T-helper 2 cell treated with Interferon-gamma antibody and Interleukin-4, amounts not matched to agents 5 μg/mL and 100 μg/mL, for 36 hours (primary cell): ENCODE measurements at regions not wholly inside any gene's neighbourhood (a gene's known extent, or its start where the extent isn't known, plus 50 kb on each side); places are given as distances from the start of the nearest gene placed in this dataset.

ENCODE experiments used
- DNase-seq: peaks from one replicate; pipeline ENCODE4 v3.0.0; 2021; ENCODE audit warnings: low spot score
- H3K27ac Mint-ChIP-seq: one replicate; pipeline ENCODE4 v1.8.0; 2021; ENCODE audit warnings: mild to moderate bottlenecking, mixed read lengths
- H3K27me3 Mint-ChIP-seq: one replicate; pipeline ENCODE4 v1.8.0; 2021; ENCODE audit warnings: low read depth, mixed read lengths
- H3K36me3 Mint-ChIP-seq: one replicate; pipeline ENCODE4 v1.8.0; 2021; ENCODE audit warnings: low read depth, mixed read lengths
- H3K4me1 Mint-ChIP-seq: one replicate; pipeline ENCODE4 v1.8.0; 2021; ENCODE audit warnings: low read depth, mixed read lengths
- H3K4me3 Mint-ChIP-seq: one replicate; pipeline ENCODE4 v1.8.0; 2022; ENCODE audit warnings: mild to moderate bottlenecking, moderate library complexity, mixed read lengths
- H3K9me3 Mint-ChIP-seq: one replicate; pipeline ENCODE4 v1.8.0; 2021; ENCODE audit warnings: mixed read lengths

GRCh38 chr10:44804661-44805060 is 106.5 kb upstream of the TMEM72 start:
- peaks cover 3% of the 10 kb centered on the region for H3K27me3 Mint-ChIP-seq
- DNase-seq = no peak
- H3K9me3 Mint-ChIP-seq = no peaks in the 10 kb centered on the region
- no peaks in the 10 kb centered on the region for H3K36me3 Mint-ChIP-seq
- H3K4me1 Mint-ChIP-seq = no peaks in the 10 kb centered on the region
- no peak overlapping the region for H3K4me3 Mint-ChIP-seq
- H3K27ac Mint-ChIP-seq = no peak overlapping the region

- H3K36me3 Mint-ChIP-seq = no peaks in the 10 kb centered on the region
- DNase-seq = no peak
- no peak overlapping the region for H3K4me3 Mint-ChIP-seq
- no peak overlapping the region for H3K27ac Mint-ChIP-seq
- H3K4me1 Mint-ChIP-seq = no peaks in the 10 kb centered on the region
- H3K27me3 Mint-ChIP-seq = peaks cover 3% of the 10 kb centered on the region
- H3K9me3 Mint-ChIP-seq = no peaks in the 10 kb centered on the region
Observed at GRCh38 chr10:44805466-44806210, 105.5 kb upstream of the TMEM72 start.

GRCh38 chr10:44806950-44807349 is 104.2 kb upstream of the TMEM72 start:
- no peaks in the 10 kb centered on the region for H3K27me3 Mint-ChIP-seq
- H3K36me3 Mint-ChIP-seq = no peaks in the 10 kb centered on the region
- H3K27ac Mint-ChIP-seq = no peak overlapping the region
- H3K9me3 Mint-ChIP-seq = no peaks in the 10 kb centered on the region
- DNase-seq = no peak
- H3K4me1 Mint-ChIP-seq = no peaks in the 10 kb centered on the region
- no peak overlapping the region for H3K4me3 Mint-ChIP-seq

GRCh38 chr10:44807451-44807850 is 103.7 kb upstream of the TMEM72 start:
- no peak overlapping the region for H3K27ac Mint-ChIP-seq
- H3K9me3 Mint-ChIP-seq = no peaks in the 10 kb centered on the region
- no peak overlapping the region for H3K4me3 Mint-ChIP-seq
- H3K4me1 Mint-ChIP-seq = no peaks in the 10 kb centered on the region
- no peaks in the 10 kb centered on the region for H3K27me3 Mint-ChIP-seq
- DNase-seq = no peak
- H3K36me3 Mint-ChIP-seq = no peaks in the 10 kb centered on the region

GRCh38 chr10:44809647-44810046 is 101.5 kb upstream of the TMEM72 start:
- no peak for DNase-seq
- Mint-ChIP-seq H3K27ac (no peak overlapping the region), H3K4me3 (no peak overlapping the region), H3K27me3 (no peaks in the 10 kb centered on the region), H3K9me3 (no peaks in the 10 kb centered on the region), H3K36me3 (no peaks in the 10 kb centered on the region), H3K4me1 (no peaks in the 10 kb centered on the region)

- Mint-ChIP-seq H3K36me3 (no peaks in the 10 kb centered on the region), H3K9me3 (no peaks in the 10 kb centered on the region), H3K4me3 (no peak overlapping the region), H3K27ac (no peak overlapping the region), H3K27me3 (no peaks in the 10 kb centered on the region), H3K4me1 (no peaks in the 10 kb centered on the region)
- no peak for DNase-seq
Observed at GRCh38 chr10:44811072-44811471, 100.1 kb upstream of the TMEM72 start.

GRCh38 chr10:44813201-44813600 is 97.9 kb upstream of the TMEM72 start:
- Mint-ChIP-seq H3K9me3 (no peaks in the 10 kb centered on the region), H3K27ac (no peak overlapping the region), H3K27me3 (no peaks in the 10 kb centered on the region), H3K4me1 (no peaks in the 10 kb centered on the region), H3K4me3 (no peak overlapping the region), H3K36me3 (no peaks in the 10 kb centered on the region)
- DNase-seq = no peak

- Mint-ChIP-seq H3K4me1 (no peaks in the 10 kb centered on the region), H3K9me3 (no peaks in the 10 kb centered on the region), H3K27me3 (no peaks in the 10 kb centered on the region), H3K36me3 (no peaks in the 10 kb centered on the region), H3K27ac (no peak overlapping the region), H3K4me3 (no peak overlapping the region)
- no peak for DNase-seq
Observed at GRCh38 chr10:44814929-44815328, 96.2 kb upstream of the TMEM72 start.

GRCh38 chr10:44818041-44818649 is 93.0 kb upstream of the TMEM72 start:
- DNase-seq = no peak
- Mint-ChIP-seq H3K36me3 (no peaks in the 10 kb centered on the region), H3K27ac (no peak overlapping the region), H3K27me3 (no peaks in the 10 kb centered on the region), H3K4me3 (no peak overlapping the region), H3K9me3 (no peaks in the 10 kb centered on the region), H3K4me1 (no peaks in the 10 kb centered on the region)

GRCh38 chr10:44818701-44819127 is 92.4 kb upstream of the TMEM72 start:
- Mint-ChIP-seq H3K4me3 (no peak overlapping the region), H3K9me3 (no peaks in the 10 kb centered on the region), H3K27me3 (no peaks in the 10 kb centered on the region), H3K27ac (no peak overlapping the region), H3K4me1 (no peaks in the 10 kb centered on the region), H3K36me3 (no peaks in the 10 kb centered on the region)
- DNase-seq = no peak

- Mint-ChIP-seq H3K9me3 (no peaks in the 10 kb centered on the region), H3K4me3 (no peak overlapping the region), H3K27ac (no peak overlapping the region), H3K36me3 (no peaks in the 10 kb centered on the region), H3K4me1 (no peaks in the 10 kb centered on the region), H3K27me3 (no peaks in the 10 kb centered on the region)
- DNase-seq = no peak
Observed at GRCh38 chr10:44820094-44820493, 91.0 kb upstream of the TMEM72 start.

GRCh38 chr10:44821290-44821689 is 89.8 kb upstream of the TMEM72 start:
- Mint-ChIP-seq H3K9me3 (no peaks in the 10 kb centered on the region), H3K4me1 (no peaks in the 10 kb centered on the region), H3K36me3 (no peaks in the 10 kb centered on the region), H3K4me3 (no peak overlapping the region), H3K27ac (no peak overlapping the region), H3K27me3 (no peaks in the 10 kb centered on the region)
- DNase-seq = no peak

- H3K4me3 Mint-ChIP-seq = no peak overlapping the region
- no peak overlapping the region for H3K27ac Mint-ChIP-seq
- no peaks in the 10 kb centered on the region for H3K36me3 Mint-ChIP-seq
- H3K4me1 Mint-ChIP-seq = no peaks in the 10 kb centered on the region
- no peaks in the 10 kb centered on the region for H3K27me3 Mint-ChIP-seq
- DNase-seq = no peak
- no peaks in the 10 kb centered on the region for H3K9me3 Mint-ChIP-seq
Observed at GRCh38 chr10:44822349-44822748, 88.8 kb upstream of the TMEM72 start.

- no peak overlapping the region for H3K27ac Mint-ChIP-seq
- H3K9me3 Mint-ChIP-seq = no peaks in the 10 kb centered on the region
- H3K4me3 Mint-ChIP-seq = no peak overlapping the region
- DNase-seq = no peak
- H3K4me1 Mint-ChIP-seq = no peaks in the 10 kb centered on the region
- no peaks in the 10 kb centered on the region for H3K27me3 Mint-ChIP-seq
- H3K36me3 Mint-ChIP-seq = no peaks in the 10 kb centered on the region
Observed at GRCh38 chr10:44822966-44823365, 88.2 kb upstream of the TMEM72 start.

GRCh38 chr10:44824607-44825006 is 86.5 kb upstream of the TMEM72 start:
- Mint-ChIP-seq H3K4me3 (no peak overlapping the region), H3K36me3 (no peaks in the 10 kb centered on the region), H3K4me1 (no peaks in the 10 kb centered on the region), H3K27ac (no peak overlapping the region), H3K9me3 (no peaks in the 10 kb centered on the region), H3K27me3 (no peaks in the 10 kb centered on the region)
- no peak for DNase-seq
